HepG2 (cell line): ENCODE measurements at regions not wholly inside any gene's neighbourhood (a gene's known extent, or its start where the extent isn't known, plus 50 kb on each side); places are given as distances from the start of the nearest gene placed in this dataset.
A peak's percentile ranks its signal among the peaks of the same experiment; 100 is the strongest.

Source experiments
- CCDC6 ChIP-seq: sonication (generic); formaldehyde crosslinking; IDR thresholded peaks from 2 replicates; pipeline ENCODE4 v1.8.1; 2022; ENCODE audit warnings: mild to moderate bottlenecking, missing genetic modification reagents, moderate library complexity
- FOSL2 ChIP-seq: sonication (generic); formaldehyde crosslinking; IDR thresholded peaks from 2 replicates; pipeline ENCODE4 v1.4.0; 2020; ENCODE audit warnings: missing genetic modification reagents
- ISL2 ChIP-seq: sonication (generic); formaldehyde crosslinking; IDR thresholded peaks from 2 replicates; pipeline ENCODE4 v1.5.0; 2020; ENCODE audit warnings: missing genetic modification reagents
- MXD4 ChIP-seq: IDR thresholded peaks from 2 replicates; pipeline ENCODE4 v1.6.1; 2016; ENCODE audit warnings: mild to moderate bottlenecking, missing biosample characterization, missing genetic modification reagents
- WIZ ChIP-seq: sonication (generic); formaldehyde crosslinking; IDR thresholded peaks from 2 replicates; pipeline ENCODE4 v1.5.1; 2020; ENCODE audit warnings: mild to moderate bottlenecking, missing genetic modification reagents
- ZBTB7A ChIP-seq: sonication (generic); formaldehyde crosslinking; IDR thresholded peaks from 2 replicates; pipeline ENCODE4 v1.8.0; 2022; ENCODE audit warnings: mild to moderate bottlenecking, missing genetic modification reagents
- ZMYM4 ChIP-seq: sonication (generic); formaldehyde crosslinking; IDR thresholded peaks from 2 replicates; pipeline ENCODE4 v1.8.1; 2023; ENCODE audit warnings: mild to moderate bottlenecking, missing genetic modification reagents
- ZNF207 ChIP-seq: fragments of 450-650 bp; IDR thresholded peaks from 2 replicates; pipeline ENCODE4 v1.6.1; 2016; ENCODE audit warnings: antibody characterized with exemption, borderline replicate concordance
- ZNF383 ChIP-seq: sonication (generic); formaldehyde crosslinking; IDR thresholded peaks from 2 replicates; pipeline ENCODE4 v1.4.0; 2020; ENCODE audit warnings: missing genetic modification reagents, mild to moderate bottlenecking, borderline replicate concordance
- ZNF468 ChIP-seq: sonication (generic); formaldehyde crosslinking; IDR thresholded peaks from 2 replicates; pipeline ENCODE4 v1.8.0; 2022; ENCODE audit warnings: mild to moderate bottlenecking, moderate library complexity, missing genetic modification reagents
- ZNF644 ChIP-seq: IDR thresholded peaks from 2 replicates; pipeline ENCODE4 v1.6.1; 2016; ENCODE audit warnings: low read depth
- ZNF7 ChIP-seq: IDR thresholded peaks from 2 replicates; pipeline ENCODE4 v1.6.1; 2016; ENCODE audit warnings: missing biosample characterization, missing genetic modification reagents
- ZNF792 ChIP-seq: IDR thresholded peaks from 2 replicates; pipeline ENCODE4 v1.6.1; 2016
- TF ChIP-seq, protein P1 (sequence below): sonication (generic); formaldehyde crosslinking; IDR thresholded peaks from 2 replicates; pipeline ENCODE4 v1.5.0; 2020; ENCODE audit warnings: mild to moderate bottlenecking, missing genetic modification reagents
- TF ChIP-seq, protein P2 (sequence below): sonication (generic); formaldehyde crosslinking; IDR thresholded peaks from 2 replicates; pipeline ENCODE4 v1.5.0; 2020; ENCODE audit warnings: mild to moderate bottlenecking, missing genetic modification reagents, borderline replicate concordance
- TF ChIP-seq, protein P3 (sequence below): sonication (generic); formaldehyde crosslinking; IDR thresholded peaks from 2 replicates; pipeline ENCODE4 v1.5.0; 2020; ENCODE audit warnings: missing genetic modification reagents
- TF ChIP-seq, protein P4 (sequence below): sonication (generic); formaldehyde crosslinking; IDR thresholded peaks from 2 replicates; pipeline ENCODE4 v1.5.0; 2020; ENCODE audit warnings: mild to moderate bottlenecking, missing genetic modification reagents, moderate library complexity

DNA sequence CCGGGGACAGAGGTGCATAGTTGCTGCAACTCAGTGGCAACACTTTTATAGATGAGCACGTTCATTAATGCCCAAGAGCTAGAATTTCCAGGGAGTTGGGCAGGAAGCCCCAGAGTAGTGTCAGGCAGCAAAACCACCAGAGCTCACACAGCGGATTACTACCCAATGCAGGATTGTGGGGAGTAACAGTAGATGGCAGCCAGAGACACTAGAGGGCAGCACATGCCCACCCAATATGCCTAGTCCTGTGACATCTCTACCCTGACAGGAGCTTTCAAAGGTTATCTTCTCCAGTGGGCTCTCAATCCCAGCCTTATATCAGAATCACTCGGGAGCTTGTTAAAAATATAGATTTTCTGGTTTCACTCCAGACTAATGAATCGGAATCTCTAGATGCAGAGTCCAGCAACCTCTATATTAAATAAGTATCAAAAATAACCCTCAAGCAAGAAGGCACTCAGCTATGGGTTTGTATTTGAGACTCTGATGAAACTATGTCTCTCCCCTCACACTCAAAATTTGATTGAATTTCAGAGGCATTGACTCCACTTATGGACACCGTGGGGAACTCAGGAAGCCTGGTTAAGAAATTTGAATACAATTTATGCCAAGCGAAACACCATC is 58.4 kb upstream of the PHF24 start (continued):
- TF ChIP-seq, protein P1, sequence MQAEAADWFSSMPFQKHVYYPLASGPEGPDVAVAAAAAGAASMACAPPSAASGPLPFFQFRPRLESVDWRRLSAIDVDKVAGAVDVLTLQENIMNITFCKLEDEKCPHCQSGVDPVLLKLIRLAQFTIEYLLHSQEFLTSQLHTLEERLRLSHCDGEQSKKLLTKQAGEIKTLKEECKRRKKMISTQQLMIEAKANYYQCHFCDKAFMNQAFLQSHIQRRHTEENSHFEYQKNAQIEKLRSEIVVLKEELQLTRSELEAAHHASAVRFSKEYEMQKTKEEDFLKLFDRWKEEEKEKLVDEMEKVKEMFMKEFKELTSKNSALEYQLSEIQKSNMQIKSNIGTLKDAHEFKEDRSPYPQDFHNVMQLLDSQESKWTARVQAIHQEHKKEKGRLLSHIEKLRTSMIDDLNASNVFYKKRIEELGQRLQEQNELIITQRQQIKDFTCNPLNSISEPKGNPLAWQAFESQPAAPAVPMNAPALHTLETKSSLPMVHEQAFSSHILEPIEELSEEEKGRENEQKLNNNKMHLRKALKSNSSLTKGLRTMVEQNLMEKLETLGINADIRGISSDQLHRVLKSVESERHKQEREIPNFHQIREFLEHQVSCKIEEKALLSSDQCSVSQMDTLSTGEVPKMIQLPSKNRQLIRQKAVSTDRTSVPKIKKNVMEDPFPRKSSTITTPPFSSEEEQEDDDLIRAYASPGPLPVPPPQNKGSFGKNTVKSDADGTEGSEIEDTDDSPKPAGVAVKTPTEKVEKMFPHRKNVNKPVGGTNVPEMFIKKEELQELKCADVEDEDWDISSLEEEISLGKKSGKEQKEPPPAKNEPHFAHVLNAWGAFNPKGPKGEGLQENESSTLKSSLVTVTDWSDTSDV (CRISPR knock-in tag) = no peak
- no peak for TF ChIP-seq ZNF792 (CRISPR knock-in tag)
- TF ChIP-seq, protein P2, sequence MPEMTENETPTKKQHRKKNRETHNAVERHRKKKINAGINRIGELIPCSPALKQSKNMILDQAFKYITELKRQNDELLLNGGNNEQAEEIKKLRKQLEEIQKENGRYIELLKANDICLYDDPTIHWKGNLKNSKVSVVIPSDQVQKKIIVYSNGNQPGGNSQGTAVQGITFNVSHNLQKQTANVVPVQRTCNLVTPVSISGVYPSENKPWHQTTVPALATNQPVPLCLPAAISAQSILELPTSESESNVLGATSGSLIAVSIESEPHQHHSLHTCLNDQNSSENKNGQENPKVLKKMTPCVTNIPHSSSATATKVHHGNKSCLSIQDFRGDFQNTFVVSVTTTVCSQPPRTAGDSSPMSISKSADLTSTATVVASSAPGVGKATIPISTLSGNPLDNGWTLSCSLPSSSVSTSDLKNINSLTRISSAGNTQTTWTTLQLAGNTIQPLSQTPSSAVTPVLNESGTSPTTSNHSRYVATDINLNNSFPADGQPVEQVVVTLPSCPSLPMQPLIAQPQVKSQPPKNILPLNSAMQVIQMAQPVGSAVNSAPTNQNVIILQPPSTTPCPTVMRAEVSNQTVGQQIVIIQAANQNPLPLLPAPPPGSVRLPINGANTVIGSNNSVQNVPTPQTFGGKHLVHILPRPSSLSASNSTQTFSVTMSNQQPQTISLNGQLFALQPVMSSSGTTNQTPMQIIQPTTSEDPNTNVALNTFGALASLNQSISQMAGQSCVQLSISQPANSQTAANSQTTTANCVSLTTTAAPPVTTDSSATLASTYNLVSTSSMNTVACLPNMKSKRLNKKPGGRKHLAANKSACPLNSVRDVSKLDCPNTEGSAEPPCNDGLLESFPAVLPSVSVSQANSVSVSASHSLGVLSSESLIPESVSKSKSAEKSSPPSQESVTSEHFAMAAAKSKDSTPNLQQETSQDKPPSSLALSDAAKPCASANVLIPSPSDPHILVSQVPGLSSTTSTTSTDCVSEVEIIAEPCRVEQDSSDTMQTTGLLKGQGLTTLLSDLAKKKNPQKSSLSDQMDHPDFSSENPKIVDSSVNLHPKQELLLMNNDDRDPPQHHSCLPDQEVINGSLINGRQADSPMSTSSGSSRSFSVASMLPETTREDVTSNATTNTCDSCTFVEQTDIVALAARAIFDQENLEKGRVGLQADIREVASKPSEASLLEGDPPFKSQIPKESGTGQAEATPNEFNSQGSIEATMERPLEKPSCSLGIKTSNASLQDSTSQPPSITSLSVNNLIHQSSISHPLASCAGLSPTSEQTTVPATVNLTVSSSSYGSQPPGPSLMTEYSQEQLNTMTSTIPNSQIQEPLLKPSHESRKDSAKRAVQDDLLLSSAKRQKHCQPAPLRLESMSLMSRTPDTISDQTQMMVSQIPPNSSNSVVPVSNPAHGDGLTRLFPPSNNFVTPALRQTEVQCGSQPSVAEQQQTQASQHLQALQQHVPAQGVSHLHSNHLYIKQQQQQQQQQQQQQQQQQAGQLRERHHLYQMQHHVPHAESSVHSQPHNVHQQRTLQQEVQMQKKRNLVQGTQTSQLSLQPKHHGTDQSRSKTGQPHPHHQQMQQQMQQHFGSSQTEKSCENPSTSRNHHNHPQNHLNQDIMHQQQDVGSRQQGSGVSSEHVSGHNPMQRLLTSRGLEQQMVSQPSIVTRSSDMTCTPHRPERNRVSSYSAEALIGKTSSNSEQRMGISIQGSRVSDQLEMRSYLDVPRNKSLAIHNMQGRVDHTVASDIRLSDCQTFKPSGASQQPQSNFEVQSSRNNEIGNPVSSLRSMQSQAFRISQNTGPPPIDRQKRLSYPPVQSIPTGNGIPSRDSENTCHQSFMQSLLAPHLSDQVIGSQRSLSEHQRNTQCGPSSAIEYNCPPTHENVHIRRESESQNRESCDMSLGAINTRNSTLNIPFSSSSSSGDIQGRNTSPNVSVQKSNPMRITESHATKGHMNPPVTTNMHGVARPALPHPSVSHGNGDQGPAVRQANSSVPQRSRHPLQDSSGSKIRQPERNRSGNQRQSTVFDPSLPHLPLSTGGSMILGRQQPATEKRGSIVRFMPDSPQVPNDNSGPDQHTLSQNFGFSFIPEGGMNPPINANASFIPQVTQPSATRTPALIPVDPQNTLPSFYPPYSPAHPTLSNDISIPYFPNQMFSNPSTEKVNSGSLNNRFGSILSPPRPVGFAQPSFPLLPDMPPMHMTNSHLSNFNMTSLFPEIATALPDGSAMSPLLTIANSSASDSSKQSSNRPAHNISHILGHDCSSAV = no peak
- no peak for TF ChIP-seq ZBTB7A (CRISPR knock-in tag)
- TF ChIP-seq FOSL2 (CRISPR knock-in tag) = 0 out of 2 replicates have a peak, but pooled peaks have one; percentile 11
- no peak for TF ChIP-seq ZNF383 (CRISPR knock-in tag)
- TF ChIP-seq WIZ (CRISPR knock-in tag) = no peak
- TF ChIP-seq ZNF207 = no peak
- TF ChIP-seq ZNF468 (CRISPR knock-in tag) = no peak
- no peak for TF ChIP-seq ZMYM4
- no peak for TF ChIP-seq ZNF644
- TF ChIP-seq ISL2 (CRISPR knock-in tag) = no peak
- no peak for TF ChIP-seq ZNF7
- TF ChIP-seq, protein P3, sequence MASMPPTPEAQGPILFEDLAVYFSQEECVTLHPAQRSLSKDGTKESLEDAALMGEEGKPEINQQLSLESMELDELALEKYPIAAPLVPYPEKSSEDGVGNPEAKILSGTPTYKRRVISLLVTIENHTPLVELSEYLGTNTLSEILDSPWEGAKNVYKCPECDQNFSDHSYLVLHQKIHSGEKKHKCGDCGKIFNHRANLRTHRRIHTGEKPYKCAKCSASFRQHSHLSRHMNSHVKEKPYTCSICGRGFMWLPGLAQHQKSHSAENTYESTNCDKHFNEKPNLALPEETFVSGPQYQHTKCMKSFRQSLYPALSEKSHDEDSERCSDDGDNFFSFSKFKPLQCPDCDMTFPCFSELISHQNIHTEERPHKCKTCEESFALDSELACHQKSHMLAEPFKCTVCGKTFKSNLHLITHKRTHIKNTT = no peak
- TF ChIP-seq, protein P4, sequence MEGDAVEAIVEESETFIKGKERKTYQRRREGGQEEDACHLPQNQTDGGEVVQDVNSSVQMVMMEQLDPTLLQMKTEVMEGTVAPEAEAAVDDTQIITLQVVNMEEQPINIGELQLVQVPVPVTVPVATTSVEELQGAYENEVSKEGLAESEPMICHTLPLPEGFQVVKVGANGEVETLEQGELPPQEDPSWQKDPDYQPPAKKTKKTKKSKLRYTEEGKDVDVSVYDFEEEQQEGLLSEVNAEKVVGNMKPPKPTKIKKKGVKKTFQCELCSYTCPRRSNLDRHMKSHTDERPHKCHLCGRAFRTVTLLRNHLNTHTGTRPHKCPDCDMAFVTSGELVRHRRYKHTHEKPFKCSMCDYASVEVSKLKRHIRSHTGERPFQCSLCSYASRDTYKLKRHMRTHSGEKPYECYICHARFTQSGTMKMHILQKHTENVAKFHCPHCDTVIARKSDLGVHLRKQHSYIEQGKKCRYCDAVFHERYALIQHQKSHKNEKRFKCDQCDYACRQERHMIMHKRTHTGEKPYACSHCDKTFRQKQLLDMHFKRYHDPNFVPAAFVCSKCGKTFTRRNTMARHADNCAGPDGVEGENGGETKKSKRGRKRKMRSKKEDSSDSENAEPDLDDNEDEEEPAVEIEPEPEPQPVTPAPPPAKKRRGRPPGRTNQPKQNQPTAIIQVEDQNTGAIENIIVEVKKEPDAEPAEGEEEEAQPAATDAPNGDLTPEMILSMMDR (CRISPR knock-in tag) = peak; percentile 91
- no peak for TF ChIP-seq MXD4 (CRISPR knock-in tag)
- no peak for TF ChIP-seq CCDC6 (CRISPR knock-in tag)
